Myocyte (in vitro differentiated cells): ENCODE measurements at regions not wholly inside any gene's neighbourhood (a gene's known extent, or its start where the extent isn't known, plus 50 kb on each side); places are given as distances from the start of the nearest gene placed in this dataset.
A peak's percentile ranks its signal among the peaks of the same experiment; 100 is the strongest.

Experiments used
- DNase-seq: peaks from one replicate; pipeline ENCODE4 v3.0.0-alpha.2; 2012; ENCODE audit warnings: low read depth

DNA sequence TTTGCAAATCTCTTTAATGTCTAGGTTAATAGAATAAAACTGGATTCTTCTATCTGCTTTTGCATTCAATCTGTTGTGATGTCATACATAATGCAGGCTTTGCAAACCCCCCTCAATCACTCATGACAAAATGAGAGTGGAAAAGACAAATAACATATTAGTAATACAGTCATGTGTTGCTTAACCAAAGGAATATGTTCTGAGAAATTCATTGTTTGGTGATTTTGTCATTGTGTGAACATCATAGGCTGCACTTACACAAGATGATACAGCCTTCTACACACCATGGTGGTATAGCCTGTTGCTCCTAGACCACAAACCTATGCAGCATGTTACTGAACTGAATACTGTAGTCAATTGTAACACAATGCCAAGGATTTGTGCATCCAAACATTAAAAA, 87.3 kb upstream of the SEC61G start:
- no peak for DNase-seq

DNA sequence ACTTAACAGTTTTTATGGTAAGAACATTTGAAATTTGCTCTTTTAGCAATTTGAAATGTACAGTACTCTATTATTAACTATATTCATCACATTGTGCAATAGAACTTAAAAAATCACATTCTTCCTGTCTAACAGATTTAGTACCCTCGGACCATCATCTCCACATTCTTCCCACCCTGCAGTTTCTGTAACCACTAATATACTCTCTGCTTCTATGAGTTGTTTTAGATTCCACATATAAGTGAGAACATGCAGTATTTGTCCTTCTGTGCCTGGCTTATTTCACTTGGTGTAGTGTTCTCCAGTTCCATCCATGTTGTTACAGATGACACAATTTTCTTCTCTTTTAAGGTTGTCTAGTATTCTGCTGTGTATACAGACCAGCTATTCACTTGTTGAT, 88.9 kb upstream of the SEC61G start:
- no peak for DNase-seq

DNA sequence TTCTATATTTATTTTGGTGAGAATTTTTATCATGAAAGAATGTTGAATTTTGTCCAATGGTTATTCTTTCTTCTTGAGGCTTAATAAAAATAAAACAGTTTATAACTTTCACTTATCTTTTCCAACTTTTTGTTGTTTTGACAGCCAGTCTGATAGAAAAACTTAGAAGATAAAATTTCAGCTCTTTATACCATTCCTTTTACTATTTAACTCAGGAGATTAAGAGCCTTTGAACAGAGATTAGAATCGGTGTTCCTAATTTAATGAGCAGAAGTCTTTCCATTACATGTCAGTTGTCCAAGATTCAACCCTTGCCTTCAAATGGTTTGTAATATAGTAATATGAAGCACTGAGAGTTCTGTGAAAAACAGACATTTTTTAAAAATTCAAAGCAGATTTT, 97.8 kb upstream of the SEC61G start:
- DNase-seq, result no peak

DNA sequence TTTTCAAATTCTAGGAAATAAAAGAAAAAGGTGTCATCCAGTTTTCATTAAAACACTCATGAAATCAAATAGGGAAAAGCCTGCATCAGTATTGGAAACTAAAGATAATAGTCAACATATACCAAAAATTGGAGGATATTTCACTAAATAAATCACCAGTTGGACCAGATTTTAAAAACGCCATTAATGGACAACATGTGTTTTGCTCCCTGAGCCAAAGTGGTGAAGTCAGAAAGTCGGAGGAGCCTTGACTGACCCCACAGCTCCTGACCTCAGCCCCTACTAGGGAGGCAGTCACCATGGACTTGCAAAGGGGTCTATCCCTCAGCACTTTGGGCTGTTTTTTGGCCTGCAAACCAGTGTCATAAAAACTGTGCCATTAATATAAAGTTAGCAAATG, 98.3 kb upstream of the SEC61G start:
- DNase-seq, result no peak

DNA sequence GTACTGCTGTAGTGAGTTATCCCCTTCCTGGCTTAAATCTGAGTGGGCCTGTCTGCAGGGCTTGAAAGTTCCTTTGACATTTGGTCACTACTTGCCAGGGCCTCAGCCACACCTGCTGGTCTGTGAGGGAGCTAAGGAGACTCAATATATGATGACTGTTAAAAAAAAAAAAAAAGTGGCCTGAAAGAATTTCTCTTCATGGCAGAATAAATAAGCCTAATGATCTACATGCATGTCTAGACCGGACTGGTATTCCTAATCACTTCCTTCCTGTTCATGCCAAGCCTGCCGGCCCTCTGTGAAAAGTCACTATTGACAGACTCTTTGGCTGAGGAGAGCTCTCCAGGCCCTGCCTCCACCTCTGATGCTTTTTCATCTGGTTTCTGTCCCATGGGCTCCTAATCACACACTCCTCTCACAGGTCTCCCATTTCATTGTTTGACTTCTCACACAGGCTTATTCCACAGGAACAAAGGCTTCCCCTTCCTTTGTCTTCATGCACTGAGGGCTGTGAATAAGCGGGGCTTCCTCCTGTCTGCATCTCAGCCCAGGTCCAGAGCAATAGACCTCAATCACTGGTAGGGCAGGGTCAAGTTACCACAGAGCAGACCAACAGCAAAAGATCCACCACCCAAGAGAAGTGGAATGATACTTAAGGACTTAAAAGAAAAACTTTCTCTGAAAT, 99.1 kb upstream of the SEC61G start:
- no peak for DNase-seq

DNA sequence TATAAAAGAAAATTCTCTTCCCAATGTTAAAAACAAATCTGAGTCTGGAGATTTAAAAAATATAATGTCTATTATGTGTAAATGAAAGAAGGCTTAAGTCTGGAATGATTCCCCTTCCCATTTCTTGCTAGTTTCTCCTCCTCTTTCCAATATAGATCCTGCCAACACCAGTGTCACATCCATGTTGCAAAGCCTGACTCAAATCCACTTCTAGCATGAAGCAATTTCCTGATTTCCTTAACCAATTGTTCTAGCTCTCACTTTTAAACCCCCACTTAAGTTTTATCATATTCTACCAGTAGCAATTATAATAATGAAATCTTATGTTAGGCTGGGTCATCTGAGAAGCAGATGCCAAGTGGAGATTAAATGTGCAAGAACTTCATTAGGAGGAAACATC, 100.1 kb upstream of the SEC61G start:
- no peak for DNase-seq

DNA sequence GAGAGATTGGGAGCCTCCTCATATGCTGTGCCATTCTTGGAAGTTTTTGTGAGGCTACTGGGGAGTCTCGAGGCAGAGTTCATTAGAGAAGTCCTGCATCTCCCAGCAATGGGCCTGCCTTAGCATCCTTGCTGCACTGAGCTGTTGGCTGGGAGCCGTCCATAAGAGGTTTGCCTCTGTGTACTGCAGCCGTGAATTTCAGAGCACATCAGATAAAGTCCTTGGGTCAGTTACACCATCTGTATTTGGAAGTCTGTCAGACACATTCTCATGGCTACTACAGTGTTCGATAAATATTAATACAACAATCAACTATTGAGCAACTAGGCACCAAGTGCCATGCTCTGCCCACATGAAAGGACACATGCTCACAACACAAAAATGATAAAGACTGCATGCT, 100.5 kb upstream of the SEC61G start:
- no peak for DNase-seq

DNA sequence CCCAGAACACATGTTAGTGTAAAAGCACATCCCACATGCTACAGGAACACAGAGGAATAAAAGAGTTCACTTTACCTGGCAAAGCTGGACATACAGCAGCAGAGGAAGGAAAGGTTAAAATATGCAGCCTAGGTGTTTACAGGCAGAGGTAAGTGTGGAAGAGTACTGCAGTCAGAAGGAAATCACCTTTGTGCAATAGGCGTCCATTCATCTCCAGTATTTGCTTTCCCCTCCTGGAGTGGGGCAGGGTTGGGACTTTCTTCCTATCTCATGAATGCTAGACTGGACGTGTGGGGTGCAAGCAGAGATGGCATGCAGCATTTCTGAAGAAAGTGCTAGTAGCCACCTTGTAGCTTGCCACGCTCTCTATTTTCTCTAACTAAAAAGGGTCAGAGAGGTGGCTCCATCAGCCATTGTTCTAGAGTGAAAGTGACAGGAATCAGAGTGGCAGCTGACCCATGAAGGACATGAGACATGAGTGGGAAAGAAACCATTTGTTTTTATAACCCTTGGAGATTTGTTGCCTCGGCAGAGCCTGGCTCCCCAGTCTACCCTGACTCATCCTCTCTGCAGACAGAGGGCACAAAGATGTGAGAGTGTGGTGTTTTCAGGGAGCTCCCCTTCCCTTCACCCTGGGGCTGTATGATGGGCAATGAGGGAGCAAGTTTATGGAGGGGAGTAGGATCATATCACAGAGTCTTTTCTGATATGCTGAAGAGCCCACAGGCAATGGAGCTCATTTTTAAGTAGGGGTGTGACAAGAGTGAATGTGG, 101.2 kb upstream of the SEC61G start:
- no peak for DNase-seq

DNA sequence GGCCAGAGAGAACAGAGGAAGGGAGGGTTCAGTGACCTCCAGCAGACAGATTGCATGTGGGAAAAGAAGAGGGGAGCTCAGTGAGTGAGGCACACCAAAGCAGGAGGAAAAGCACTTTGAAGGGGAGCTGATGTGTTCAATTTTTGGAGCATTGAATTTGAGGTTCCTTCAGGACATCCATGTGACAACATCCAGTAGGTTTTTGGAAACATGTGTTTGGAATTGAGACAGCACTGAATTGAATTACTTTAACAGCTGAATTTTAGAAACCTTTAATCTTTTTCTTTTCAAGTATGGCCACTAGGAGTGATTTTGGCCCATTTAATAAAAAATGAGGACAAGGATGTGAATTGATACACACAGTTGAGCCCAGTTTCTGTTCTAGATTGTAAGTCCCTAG, 101.8 kb upstream of the SEC61G start:
- DNase-seq, result no peak

DNA sequence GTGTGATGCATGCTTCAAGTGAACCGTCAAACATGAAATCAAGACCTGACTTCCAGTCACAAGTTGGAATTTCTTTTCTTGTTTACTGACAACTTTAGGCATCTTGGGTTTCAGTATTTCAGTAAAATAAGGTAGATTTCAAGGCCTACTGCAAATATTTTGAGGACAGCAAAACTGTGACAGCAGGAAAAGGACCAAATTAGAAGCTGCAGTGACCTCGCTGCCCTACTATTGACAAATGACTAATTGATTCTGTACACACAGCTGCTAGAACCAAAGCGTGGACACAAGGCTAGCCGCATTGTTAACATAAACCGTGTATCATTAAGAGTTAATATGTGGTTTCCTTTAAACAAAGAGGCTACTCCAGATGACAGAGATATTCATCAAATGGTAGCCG, 105.7 kb upstream of the SEC61G start:
- DNase-seq, result no peak

DNA sequence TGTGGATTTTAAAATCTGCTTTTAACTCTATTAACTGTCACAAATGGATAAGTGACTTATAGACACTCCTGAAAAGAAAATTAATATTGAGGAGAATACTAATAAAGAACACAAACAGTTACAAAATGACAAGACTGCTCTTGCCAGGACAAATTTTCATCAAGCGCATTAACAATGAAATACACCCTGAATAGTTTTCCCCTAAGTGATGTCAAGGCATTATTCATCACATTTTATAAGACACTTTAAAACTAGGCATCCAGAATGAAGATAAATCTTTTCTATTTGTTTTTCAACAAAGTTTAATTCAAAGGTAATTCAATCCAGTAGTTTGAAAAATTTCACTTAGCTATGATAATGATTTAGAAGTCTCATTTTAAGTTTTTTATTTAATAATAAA, 110.5 kb upstream of the SEC61G start:
- no peak for DNase-seq

DNA sequence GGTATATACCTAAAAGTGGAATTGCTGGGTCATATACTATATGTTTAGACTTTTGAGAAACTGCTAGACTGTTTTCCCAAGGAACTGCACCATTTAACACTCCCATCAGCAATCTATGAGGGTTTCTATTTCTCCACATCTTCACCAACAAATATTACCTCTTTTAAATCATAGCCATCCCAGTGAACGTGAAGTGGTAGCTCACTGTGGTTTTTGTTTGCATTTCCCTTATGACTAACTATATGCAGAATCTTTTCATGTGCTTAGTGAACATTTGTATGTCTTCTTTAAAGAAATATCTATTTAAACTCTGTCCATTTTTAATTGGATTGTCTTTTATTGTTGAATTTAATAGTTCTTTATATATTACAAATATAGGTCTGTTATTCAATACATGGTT, 115.8 kb upstream of the SEC61G start:
- no peak for DNase-seq

DNA sequence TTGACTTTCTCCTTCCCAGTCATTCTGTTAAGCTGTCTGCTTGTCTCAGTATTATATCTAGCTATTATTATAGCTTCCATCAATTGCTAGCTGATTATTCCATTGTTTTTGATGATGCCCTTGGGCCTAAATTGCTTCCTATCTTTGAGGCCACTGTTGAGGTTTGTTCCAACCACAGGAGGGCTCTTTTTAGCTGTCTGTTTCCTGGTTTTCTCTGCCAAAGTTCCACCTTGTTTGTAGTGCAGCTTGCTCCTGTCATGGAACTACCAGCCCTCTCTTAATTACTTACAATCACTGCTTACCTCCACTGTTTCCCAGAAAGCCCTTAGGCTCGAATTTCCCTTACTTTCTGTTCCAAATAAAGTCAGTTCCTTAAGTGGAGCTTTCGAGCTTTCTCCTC, 118.7 kb upstream of the SEC61G start:
- DNase-seq, result peak; percentile 38

DNA sequence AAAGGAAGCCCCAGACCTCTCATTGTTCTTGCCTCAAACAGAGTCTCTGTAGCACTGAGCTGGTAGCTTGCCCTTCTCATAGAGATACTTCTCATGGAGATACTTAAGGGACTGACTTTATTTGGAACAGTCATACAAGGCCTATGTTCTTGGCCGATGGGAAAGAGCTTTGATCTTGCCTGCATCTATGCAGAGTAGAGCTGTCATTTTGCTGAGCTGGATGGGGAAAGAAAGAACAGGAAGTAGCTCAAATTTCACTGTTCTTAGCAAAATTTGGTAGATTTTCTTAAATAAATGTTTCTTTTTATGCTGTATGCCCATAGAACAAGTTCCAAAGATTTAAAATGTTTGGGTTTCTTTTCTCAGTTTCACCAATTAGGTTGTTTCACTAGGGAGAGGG, 119.3 kb upstream of the SEC61G start:
- DNase-seq, result peak; percentile 22

DNA sequence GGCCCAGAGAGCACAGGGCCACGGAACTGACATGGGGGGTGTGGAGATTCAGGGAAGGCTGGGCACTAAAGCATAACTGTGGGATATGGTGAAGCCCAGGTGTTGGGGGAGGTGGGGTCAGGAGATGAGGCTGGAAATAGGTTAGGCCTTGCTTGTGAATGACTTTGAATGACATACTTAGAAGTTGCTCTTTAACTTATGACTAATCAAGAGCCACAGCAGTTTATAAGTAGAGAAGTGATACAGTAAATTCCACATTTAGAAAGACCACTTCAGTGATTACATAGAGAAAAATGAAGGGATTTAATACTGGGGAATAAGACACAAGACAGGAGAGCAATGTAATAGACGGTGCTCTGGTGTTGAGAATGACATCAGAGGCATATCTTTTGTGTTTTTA, 120.8 kb upstream of the SEC61G start:
- peak; percentile 18 for DNase-seq

DNA sequence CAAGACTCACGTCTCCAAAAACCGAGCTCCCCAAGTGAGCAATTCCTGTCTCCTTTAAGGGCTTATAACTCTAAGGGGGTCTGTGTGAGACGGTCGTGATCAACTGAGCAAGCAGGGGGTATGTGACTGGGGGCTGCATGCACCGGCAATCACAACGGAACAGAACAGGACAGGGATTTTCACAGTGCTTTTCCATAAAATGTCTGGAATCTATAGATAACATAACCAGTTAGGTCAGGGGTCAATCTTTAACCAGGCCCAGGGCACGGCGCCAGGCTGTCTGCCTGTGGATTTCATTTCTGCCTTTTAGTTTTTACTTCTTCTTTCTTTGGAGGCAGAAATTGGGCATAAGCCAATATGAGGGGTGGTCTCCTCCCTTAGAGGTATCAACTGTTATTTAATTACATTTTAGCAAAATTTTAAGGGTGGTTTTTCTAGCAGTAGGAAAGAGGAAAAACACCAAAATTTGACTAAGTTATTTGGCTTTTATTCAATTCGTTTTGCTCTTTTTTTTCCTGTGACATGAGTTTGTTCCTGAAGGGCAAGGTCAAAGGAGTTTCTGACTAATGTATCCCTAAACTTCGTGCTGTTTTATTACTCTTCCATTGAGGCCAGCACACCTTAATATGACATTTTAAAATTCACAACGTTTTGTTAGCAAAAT, 121.4 kb upstream of the SEC61G start:
- DNase-seq, result no peak

DNA sequence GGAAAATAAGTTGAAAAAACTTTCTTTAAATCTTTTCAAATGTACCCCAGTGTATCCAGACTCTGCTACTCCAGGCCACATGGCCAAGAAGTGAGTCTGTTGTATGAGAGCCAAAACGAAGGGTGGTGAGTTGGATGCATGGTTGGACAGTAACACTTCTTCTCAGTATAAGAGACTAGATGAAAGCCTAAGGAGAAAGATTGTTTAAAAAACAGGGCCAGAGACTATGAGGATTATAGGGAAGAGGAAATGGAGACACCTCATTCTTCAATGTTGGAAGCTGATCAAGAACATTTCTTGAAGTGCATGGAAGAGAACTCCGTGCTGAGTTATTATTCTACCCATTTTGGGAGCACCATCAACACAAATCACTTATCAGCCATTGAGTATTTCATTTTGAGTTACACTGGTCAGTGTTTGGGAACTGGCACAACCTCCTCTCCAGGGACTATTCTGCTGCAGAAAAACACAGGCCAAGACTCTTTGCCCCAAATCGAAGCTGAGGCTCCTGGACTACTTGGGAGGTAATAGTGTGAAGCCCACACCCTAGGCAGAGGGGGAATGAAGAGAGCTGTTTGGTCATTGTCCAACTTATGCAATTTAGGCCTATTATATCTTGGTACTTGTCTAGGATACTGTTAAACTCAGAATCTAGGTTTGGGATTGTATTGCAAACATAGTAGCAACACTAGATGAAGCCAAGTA, 123.0 kb upstream of the SEC61G start:
- DNase-seq, result no peak

DNA sequence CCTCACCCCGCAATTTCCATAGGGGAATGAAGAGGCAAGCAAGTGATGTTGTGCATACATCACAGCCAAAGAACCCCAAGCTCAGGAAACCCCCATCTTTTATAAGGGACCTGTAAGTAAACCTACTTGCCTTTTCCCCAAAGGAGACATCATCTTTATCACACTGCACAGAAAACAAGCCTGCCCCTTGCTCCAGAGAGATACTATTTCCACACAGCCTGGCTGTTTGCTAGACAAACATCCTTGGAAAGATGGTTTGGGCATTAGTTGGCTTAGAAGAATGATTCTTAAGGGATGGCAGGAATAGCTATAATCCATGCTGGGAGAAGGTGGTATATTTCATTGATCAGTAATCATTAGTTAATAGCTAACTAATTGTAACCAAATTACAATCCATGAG, 123.7 kb upstream of the SEC61G start:
- no peak for DNase-seq

DNA sequence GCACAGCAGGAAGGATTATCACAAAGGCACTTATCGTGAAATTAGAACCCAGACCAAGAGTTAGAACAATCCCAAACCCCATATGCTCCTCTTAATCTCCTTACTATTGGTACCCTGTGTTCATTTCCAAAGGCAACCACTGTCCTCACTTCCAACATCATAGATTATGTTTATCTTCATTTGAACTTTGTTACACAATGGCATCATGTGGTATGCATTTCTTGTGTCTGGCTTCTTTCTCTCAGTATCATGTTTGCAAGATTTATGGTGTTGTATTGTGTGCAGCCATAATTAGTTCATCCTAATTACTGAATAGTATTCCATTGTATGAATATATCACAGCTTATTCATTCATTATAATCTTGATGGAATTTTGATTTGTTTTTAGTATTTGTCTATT, 124.6 kb upstream of the SEC61G start:
- DNase-seq, result no peak

DNA sequence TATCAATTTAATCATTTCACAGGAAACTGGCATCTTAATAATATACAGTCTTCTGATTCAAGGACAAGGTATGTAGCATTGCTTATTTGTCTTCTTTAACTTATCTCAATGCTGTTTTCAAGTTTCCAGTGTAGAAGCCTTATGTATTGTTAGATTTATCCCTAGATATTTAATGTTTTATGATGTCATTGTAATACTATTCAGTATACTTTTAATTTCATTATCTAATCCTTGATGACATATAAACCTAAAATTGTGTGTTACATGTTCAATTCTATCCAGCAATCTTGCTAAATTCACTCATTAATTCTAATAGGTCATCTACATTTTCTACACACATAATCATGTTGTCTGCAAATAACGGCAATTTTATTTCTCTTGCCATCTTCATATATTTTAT, 126.3 kb upstream of the SEC61G start:
- no peak for DNase-seq

DNA sequence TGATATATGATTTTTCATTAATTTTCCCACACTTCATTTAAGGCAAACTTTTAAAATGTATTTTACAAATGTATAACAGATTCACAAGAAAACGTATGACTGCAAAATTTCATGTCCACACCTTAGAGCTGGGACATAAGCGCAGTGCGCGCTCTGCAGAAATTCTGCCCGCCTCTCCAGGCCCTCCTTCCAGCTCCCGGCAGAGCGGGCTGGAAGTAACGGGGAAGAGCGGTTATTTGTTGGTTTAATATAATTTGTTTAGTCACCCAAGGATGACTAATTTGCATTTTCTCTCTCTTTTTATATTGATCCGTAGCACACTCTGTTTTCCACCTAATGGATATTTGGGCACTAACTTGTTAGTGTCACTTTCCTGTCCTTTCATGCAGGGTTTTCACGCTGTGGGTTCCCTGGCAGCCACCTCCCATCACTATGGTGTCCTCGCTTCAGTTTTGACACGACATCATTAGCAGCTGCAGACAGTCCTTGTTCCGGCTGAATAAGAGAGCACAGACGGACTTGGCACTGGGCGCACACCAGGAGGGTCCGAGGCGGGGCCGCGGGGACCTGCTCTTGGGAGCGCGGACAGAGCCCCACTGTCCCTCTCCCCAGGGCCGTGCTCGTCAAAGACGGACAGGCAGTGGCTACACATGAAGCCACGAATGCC, 129.2 kb upstream of the SEC61G start:
- peak; percentile 59 for DNase-seq

DNA sequence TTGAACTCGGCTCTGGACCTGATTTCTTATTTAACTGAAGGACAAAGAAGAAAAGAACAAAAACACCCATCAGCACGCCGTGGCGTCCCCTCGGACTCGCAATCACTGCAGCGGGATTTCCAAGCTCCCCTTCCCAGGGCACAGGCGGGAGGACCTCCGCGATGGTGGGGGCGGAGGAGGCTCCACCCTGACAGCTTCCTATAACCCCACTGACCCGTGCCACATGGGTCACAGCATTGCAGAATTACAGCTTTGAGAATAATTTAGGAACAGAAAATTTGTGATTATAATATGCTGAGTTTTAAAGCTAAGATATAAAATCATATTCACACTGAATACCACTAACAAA, 129.7 kb upstream of the SEC61G start:
- DNase-seq, result no peak
